ENCODE measurements at regions not wholly inside any gene's neighbourhood (a gene's known extent, or its start where the extent isn't known, plus 50 kb on each side); places are given as distances from the start of the nearest gene placed in this dataset.

DNA sequence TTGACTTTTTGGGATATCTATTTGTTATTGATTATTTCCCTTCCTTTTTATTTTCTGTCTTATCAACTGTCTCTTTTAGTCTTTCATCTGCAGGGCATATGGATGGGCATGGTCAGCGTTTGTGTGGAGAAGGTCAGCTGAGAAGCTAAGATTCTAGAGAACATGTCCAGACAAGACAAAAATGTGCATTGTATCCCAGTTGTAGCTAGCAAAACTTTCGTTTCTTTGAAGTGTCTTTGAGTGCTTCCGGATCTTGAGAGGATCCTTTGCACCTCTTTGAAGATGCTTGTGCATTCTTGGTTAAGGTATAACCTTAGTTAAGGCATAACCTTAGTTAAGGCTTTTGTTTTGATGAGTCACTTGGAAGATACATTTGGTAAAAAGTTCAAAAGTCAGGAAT, 329.9 kb upstream of the LRRC4C start:
- no peak for TF ChIP-seq POLR2A (IDR thresholded peaks at IDR 0.05; ENCODE audit: low read depth, low read length)
- no peak for TF ChIP-seq POLR2AphosphoS5 (IDR thresholded peaks at IDR 0.05; ENCODE audit: low read depth, low read length)
- no peak for TF ChIP-seq TAF1 (IDR thresholded peaks at IDR 0.05; ENCODE audit: low read depth, low read length)
- no peak for TF ChIP-seq PAX5 (IDR thresholded peaks at IDR 0.05; ENCODE audit: insufficient read depth, low read length, severe bottlenecking)
- no peak for TF ChIP-seq SPI1 (IDR thresholded peaks at IDR 0.05; ENCODE audit: low read depth, low read length)
- TF ChIP-seq POU2F2 (IDR thresholded peaks at IDR 0.05; ENCODE audit: low read depth, low read length), result no peak

Data from GM12891 (cell line).